ENCODE measurements at regions not wholly inside any gene's neighbourhood (a gene's known extent, or its start where the extent isn't known, plus 50 kb on each side); places are given as distances from the start of the nearest gene placed in this dataset.

GRCh38 chr18:38497266-38497665 lies 931.7 kb upstream of the CELF4 start:
- TF ChIP-seq POLR2AphosphoS5 (IDR thresholded peaks at IDR 0.05; ENCODE audit: low read depth, low read length) (no peak), SIN3A (IDR thresholded peaks at IDR 0.05; ENCODE audit: borderline replicate concordance, insufficient read depth, low read length) (no peak), FOXP2 (optimal IDR thresholded peaks at IDR 0.05; ENCODE audit: borderline replicate concordance, extremely low read depth, extremely low read length, insufficient read depth) (no peak), TAF1 (IDR thresholded peaks at IDR 0.05; ENCODE audit: borderline replicate concordance, insufficient read depth, low read length) (no peak)

Data from PFSK-1 (cell line).